ENCODE measurements at regions not wholly inside any gene's neighbourhood (a gene's known extent, or its start where the extent isn't known, plus 50 kb on each side); places are given as distances from the start of the nearest gene placed in this dataset.

GRCh38 chr4:55215087-55215486, 89.7 kb upstream of the KDR start:
- H2AFZ ChIP-seq (ENCODE audit: low read depth, low read length) = no peak overlapping the region
- no peaks in the 10 kb centered on the region for H3K9me3 ChIP-seq (replicated peaks; ENCODE audit: control insufficient read depth, insufficient read depth, low read length)
- H3K4me3 ChIP-seq (replicated peaks in 1 of 3; ENCODE audit: insufficient read depth in 1 of 3, low read depth in 1 of 3, low read length in 3 of 3) = no peak overlapping the region
- H4K20me1 ChIP-seq (replicated peaks; ENCODE audit: control insufficient read depth, extremely low read depth, insufficient read depth, low read length) = no peaks in the 10 kb centered on the region
- no peaks in the 10 kb centered on the region for H3K79me2 ChIP-seq (ENCODE audit: control insufficient read depth, insufficient read depth, low read length)
- no peak overlapping the region for H3K9ac ChIP-seq (replicated peaks; ENCODE audit: extremely low read depth, insufficient read depth, low read length)
- H3K36me3 ChIP-seq (ENCODE audit: control insufficient read depth in 2 of 2, extremely low read depth in 1 of 2, insufficient read depth in 2 of 2, low read length in 2 of 2) = no peaks in the 10 kb centered on the region
- dilution Hi-C loops (cut with MboI; ENCODE audit: extremely low pct_ligation_motif_present, low sequenced_read_pairs) (no loop called here), intact Hi-C loops (cut with micrococcal nuclease) (loop anchor here (2.0 kb wide), 1 partner anchor 38 kb away; no protein-coding TSS in a partner anchor)
- H3K27me3 ChIP-seq (ENCODE audit: control insufficient read depth in 2 of 2, insufficient read depth in 2 of 2, low read length in 2 of 2) = no peaks in the 10 kb centered on the region
- ChIA-PET CTCF (interaction anchor here (0.8 to 1.5 kb wide), 4 partner anchors 25 to 37 kb away, joined by 3 to 7 read pairs (median 4); no protein-coding TSS in a partner anchor), POLR2A (interaction anchor here (1.0 kb wide), 1 partner anchor 90 kb away, joined by 5 read pairs; the partner anchor contains the start of gene KDR)
- no TSS peak for BruUV-seq (replicated peaks)
- no peaks in the 10 kb centered on the region for H3K9me1 ChIP-seq (replicated peaks; ENCODE audit: control insufficient read depth, extremely low read depth, insufficient read depth, low read length)
- no peak overlapping the region for H3K27ac ChIP-seq (ENCODE audit: insufficient read depth, low read depth, low read length)
- DNase-seq (ENCODE audit: low read depth, low spot score) = no peak
- no peak overlapping the region for H3K4me2 ChIP-seq (ENCODE audit: insufficient read depth, low read length)
- no peak for TF ChIP-seq POLR2A (IDR thresholded peaks at IDR 0.05; ENCODE audit: low read depth, low read length)
- TF ChIP-seq MYC (IDR thresholded peaks at IDR 0.05; ENCODE audit: low read depth, low read length) = no peak
- no peak for TF ChIP-seq FOS (IDR thresholded peaks at IDR 0.05; ENCODE audit: borderline replicate concordance, insufficient read depth, low read length)
- TF ChIP-seq POLR2AphosphoS5 (IDR thresholded peaks at IDR 0.05; ENCODE audit: insufficient read depth, low read depth, low read length) = no peak
- TF ChIP-seq MAX (IDR thresholded peaks at IDR 0.05; ENCODE audit: insufficient read depth, insufficient read length) = no peak
- TF ChIP-seq JUN (IDR thresholded peaks at IDR 0.05; ENCODE audit: borderline replicate concordance, insufficient read depth, insufficient read length, low read depth) = no peak
- no peak for TF ChIP-seq EZH2 (IDR thresholded peaks at IDR 0.05; ENCODE audit: borderline replicate concordance, low read depth, low read length, severe bottlenecking)
- TF ChIP-seq CTCF (IDR thresholded peaks at IDR 0.05; ENCODE audit: extremely low read depth in 1 of 2, insufficient read depth in 1 of 2, low read depth in 1 of 2, low read length in 2 of 2) = no peak
- peaks cover 20% of the 10 kb centered on the region for H3K4me1 ChIP-seq (ENCODE audit: control insufficient read depth, extremely low read depth, insufficient read depth, low read length)
- FAIRE-seq = no peak

Measured in endothelial cell of umbilical vein (primary cell).